ENCODE measurements at regions not wholly inside any gene's neighbourhood (a gene's known extent, or its start where the extent isn't known, plus 50 kb on each side); places are given as distances from the start of the nearest gene placed in this dataset.

DNA sequence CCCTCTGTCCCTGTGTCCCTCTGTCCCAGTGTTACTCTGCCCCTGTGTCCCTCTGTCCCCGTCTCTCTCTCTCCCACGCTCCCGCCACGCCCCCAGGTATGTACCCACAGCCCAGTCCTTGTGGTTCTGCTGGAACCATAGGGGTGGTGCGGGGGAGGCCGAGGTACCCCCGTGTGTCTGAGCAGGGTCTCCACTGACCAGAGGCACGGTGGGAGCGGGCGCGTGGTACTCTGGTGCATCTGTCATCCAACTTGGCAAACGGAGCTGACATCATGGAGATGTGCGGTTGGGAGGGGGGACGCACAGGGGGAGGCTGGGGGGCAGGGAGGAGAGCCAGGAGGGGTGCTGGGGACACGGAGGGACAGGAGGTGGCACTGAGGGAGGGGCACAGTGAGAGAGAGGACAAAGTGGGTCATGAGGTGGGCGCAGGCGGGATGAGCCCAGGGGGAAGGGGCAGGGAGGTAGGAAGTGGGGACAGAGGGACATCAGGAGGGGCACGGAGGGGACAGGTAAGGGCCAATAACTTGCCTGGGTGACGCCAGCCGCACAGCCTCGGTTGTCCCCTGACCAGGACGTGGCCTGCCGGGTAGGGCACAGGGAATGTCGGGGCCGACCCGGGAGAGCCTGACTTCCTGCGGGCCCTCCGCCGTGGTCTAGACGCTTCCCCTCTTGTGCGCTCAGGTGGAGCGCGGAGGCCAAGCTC lies 163.6 kb upstream of the PDE10A start:
- CTCF ChIA-PET, result no interaction called here
- no peak for ATAC-seq

More for the DNA sequence above, 163.6 kb upstream of the PDE10A start:
- POLR2A ChIA-PET, result no interaction called here
- H3K27ac Mint-ChIP-seq, result no peak overlapping the region
- H3K4me1 Mint-ChIP-seq, result peaks cover 5% of the 10 kb centered on the region
- H3K4me3 Mint-ChIP-seq, result no peak overlapping the region
- no peak for DNase-seq (ENCODE audit: low spot score)
- TF ChIP-seq, protein P1, sequence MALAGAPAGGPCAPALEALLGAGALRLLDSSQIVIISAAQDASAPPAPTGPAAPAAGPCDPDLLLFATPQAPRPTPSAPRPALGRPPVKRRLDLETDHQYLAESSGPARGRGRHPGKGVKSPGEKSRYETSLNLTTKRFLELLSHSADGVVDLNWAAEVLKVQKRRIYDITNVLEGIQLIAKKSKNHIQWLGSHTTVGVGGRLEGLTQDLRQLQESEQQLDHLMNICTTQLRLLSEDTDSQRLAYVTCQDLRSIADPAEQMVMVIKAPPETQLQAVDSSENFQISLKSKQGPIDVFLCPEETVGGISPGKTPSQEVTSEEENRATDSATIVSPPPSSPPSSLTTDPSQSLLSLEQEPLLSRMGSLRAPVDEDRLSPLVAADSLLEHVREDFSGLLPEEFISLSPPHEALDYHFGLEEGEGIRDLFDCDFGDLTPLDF (CRISPR knock-in tag; IDR thresholded peaks at IDR 0.05), result no peak
- no peak for TF ChIP-seq ETV6 (CRISPR knock-in tag; IDR thresholded peaks at IDR 0.05)
- TF ChIP-seq, protein P2, sequence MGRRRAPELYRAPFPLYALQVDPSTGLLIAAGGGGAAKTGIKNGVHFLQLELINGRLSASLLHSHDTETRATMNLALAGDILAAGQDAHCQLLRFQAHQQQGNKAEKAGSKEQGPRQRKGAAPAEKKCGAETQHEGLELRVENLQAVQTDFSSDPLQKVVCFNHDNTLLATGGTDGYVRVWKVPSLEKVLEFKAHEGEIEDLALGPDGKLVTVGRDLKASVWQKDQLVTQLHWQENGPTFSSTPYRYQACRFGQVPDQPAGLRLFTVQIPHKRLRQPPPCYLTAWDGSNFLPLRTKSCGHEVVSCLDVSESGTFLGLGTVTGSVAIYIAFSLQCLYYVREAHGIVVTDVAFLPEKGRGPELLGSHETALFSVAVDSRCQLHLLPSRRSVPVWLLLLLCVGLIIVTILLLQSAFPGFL (CRISPR knock-in tag; IDR thresholded peaks at IDR 0.05; ENCODE audit: borderline replicate concordance), result no peak
- TF ChIP-seq FOXP1 (CRISPR knock-in tag; IDR thresholded peaks at IDR 0.05; ENCODE audit: borderline replicate concordance), result no peak
- no peak for TF ChIP-seq RELA (CRISPR knock-in tag; IDR thresholded peaks at IDR 0.05; ENCODE audit: borderline replicate concordance)
- no peak for TF ChIP-seq HMGA2 (CRISPR knock-in tag; IDR thresholded peaks at IDR 0.05)
- no peak for TF ChIP-seq ZNF317 (CRISPR knock-in tag; IDR thresholded peaks at IDR 0.05; ENCODE audit: borderline replicate concordance, low read depth)
- no peak for TF ChIP-seq GTF2I (CRISPR knock-in tag; conservative IDR thresholded peaks at IDR 0.05)
- TF ChIP-seq NFE2L1 (CRISPR knock-in tag; IDR thresholded peaks at IDR 0.05), result no peak
- TF ChIP-seq, protein P3, sequence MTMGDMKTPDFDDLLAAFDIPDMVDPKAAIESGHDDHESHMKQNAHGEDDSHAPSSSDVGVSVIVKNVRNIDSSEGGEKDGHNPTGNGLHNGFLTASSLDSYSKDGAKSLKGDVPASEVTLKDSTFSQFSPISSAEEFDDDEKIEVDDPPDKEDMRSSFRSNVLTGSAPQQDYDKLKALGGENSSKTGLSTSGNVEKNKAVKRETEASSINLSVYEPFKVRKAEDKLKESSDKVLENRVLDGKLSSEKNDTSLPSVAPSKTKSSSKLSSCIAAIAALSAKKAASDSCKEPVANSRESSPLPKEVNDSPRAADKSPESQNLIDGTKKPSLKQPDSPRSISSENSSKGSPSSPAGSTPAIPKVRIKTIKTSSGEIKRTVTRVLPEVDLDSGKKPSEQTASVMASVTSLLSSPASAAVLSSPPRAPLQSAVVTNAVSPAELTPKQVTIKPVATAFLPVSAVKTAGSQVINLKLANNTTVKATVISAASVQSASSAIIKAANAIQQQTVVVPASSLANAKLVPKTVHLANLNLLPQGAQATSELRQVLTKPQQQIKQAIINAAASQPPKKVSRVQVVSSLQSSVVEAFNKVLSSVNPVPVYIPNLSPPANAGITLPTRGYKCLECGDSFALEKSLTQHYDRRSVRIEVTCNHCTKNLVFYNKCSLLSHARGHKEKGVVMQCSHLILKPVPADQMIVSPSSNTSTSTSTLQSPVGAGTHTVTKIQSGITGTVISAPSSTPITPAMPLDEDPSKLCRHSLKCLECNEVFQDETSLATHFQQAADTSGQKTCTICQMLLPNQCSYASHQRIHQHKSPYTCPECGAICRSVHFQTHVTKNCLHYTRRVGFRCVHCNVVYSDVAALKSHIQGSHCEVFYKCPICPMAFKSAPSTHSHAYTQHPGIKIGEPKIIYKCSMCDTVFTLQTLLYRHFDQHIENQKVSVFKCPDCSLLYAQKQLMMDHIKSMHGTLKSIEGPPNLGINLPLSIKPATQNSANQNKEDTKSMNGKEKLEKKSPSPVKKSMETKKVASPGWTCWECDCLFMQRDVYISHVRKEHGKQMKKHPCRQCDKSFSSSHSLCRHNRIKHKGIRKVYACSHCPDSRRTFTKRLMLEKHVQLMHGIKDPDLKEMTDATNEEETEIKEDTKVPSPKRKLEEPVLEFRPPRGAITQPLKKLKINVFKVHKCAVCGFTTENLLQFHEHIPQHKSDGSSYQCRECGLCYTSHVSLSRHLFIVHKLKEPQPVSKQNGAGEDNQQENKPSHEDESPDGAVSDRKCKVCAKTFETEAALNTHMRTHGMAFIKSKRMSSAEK (CRISPR knock-in tag; IDR thresholded peaks at IDR 0.05; ENCODE audit: borderline replicate concordance), result no peak
- TF ChIP-seq TP53 (CRISPR knock-in tag; IDR thresholded peaks at IDR 0.05), result no peak
- TF ChIP-seq, protein P4, sequence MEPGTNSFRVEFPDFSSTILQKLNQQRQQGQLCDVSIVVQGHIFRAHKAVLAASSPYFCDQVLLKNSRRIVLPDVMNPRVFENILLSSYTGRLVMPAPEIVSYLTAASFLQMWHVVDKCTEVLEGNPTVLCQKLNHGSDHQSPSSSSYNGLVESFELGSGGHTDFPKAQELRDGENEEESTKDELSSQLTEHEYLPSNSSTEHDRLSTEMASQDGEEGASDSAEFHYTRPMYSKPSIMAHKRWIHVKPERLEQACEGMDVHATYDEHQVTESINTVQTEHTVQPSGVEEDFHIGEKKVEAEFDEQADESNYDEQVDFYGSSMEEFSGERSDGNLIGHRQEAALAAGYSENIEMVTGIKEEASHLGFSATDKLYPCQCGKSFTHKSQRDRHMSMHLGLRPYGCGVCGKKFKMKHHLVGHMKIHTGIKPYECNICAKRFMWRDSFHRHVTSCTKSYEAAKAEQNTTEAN (CRISPR knock-in tag; IDR thresholded peaks at IDR 0.05), result no peak
- no peak for TF ChIP-seq CBFB (CRISPR knock-in tag; IDR thresholded peaks at IDR 0.05; ENCODE audit: low read depth)
- no peak for TF ChIP-seq NFATC4 (CRISPR knock-in tag; IDR thresholded peaks at IDR 0.05)
- TF ChIP-seq, protein P5, sequence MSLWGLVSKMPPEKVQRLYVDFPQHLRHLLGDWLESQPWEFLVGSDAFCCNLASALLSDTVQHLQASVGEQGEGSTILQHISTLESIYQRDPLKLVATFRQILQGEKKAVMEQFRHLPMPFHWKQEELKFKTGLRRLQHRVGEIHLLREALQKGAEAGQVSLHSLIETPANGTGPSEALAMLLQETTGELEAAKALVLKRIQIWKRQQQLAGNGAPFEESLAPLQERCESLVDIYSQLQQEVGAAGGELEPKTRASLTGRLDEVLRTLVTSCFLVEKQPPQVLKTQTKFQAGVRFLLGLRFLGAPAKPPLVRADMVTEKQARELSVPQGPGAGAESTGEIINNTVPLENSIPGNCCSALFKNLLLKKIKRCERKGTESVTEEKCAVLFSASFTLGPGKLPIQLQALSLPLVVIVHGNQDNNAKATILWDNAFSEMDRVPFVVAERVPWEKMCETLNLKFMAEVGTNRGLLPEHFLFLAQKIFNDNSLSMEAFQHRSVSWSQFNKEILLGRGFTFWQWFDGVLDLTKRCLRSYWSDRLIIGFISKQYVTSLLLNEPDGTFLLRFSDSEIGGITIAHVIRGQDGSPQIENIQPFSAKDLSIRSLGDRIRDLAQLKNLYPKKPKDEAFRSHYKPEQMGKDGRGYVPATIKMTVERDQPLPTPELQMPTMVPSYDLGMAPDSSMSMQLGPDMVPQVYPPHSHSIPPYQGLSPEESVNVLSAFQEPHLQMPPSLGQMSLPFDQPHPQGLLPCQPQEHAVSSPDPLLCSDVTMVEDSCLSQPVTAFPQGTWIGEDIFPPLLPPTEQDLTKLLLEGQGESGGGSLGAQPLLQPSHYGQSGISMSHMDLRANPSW (CRISPR knock-in tag; conservative IDR thresholded peaks at IDR 0.05; ENCODE audit: low read depth), result no peak
- TF ChIP-seq, protein P6, sequence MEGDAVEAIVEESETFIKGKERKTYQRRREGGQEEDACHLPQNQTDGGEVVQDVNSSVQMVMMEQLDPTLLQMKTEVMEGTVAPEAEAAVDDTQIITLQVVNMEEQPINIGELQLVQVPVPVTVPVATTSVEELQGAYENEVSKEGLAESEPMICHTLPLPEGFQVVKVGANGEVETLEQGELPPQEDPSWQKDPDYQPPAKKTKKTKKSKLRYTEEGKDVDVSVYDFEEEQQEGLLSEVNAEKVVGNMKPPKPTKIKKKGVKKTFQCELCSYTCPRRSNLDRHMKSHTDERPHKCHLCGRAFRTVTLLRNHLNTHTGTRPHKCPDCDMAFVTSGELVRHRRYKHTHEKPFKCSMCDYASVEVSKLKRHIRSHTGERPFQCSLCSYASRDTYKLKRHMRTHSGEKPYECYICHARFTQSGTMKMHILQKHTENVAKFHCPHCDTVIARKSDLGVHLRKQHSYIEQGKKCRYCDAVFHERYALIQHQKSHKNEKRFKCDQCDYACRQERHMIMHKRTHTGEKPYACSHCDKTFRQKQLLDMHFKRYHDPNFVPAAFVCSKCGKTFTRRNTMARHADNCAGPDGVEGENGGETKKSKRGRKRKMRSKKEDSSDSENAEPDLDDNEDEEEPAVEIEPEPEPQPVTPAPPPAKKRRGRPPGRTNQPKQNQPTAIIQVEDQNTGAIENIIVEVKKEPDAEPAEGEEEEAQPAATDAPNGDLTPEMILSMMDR (IDR thresholded peaks at IDR 0.05), result no peak
- no peaks in the 10 kb centered on the region for H3K36me3 Mint-ChIP-seq
- H3K27me3 Mint-ChIP-seq (ENCODE audit: low read depth), result no peaks in the 10 kb centered on the region
- H3K9me3 Mint-ChIP-seq, result no peaks in the 10 kb centered on the region
